ENCODE measurements at regions not wholly inside any gene's neighbourhood (a gene's known extent, or its start where the extent isn't known, plus 50 kb on each side); places are given as distances from the start of the nearest gene placed in this dataset.

DNA sequence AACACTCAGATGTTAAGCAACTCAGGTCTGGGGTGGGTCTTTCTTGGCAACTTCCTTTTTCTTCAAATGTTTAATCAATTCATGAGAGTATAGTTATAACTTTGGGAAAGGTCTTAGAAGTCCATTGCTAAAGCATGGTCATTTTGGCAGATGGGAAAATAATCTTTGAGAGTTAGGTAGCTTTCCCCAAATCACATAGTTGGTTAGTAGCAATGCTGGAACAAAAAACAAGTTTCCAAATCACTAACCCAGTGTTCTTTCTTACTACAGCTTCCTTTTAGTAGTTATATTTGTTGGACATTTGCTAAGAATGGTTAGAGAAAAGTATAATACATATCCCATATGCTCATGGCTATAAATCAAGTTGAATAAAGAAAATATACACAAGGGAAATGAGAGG lies 185.2 kb upstream of the SLC14A2 start:
- DNase-seq (ENCODE audit: low read depth) = no peak

DNA sequence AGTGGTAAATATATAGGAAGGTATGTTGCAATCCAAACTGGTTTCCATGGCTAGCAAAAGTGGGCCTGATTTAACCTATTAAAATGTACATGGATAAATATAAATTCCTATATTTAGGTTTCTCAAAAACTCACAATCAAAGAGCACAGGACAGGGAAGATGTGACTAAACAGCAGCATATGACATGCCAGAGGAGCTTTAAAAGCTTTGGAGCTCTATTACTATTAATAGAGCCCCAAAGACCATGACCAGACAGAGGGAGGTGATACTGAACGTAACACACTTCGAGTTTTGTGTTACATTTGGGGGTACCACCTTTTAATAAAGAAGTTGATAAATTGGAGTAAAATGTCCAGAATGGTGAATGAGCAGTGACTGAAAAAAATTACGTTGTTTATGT lies 179.5 kb upstream of the SLC14A2 start:
- DNase-seq (ENCODE audit: low read depth) = no peak

DNA sequence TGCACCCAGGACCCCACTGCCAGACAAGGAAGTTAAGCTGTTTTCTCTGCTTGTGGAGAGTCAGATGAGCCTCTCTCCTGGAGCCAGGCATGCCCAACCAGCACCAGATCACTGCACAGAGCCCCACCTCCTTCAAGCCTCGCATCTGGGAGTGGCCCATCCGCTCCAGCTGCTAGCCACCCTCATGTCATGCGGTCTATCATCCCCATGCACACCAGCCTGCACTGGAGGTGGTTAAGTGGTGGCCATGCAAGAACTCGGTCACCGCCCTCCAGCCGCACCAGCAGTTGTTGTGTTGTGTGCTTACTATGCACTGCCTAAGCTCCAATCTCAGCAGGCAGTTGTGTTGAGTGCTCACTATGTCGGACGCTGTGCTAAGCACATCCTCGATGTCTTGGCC lies 177.9 kb upstream of the SLC14A2 start:
- DNase-seq (ENCODE audit: low read depth) = no peak

DNA sequence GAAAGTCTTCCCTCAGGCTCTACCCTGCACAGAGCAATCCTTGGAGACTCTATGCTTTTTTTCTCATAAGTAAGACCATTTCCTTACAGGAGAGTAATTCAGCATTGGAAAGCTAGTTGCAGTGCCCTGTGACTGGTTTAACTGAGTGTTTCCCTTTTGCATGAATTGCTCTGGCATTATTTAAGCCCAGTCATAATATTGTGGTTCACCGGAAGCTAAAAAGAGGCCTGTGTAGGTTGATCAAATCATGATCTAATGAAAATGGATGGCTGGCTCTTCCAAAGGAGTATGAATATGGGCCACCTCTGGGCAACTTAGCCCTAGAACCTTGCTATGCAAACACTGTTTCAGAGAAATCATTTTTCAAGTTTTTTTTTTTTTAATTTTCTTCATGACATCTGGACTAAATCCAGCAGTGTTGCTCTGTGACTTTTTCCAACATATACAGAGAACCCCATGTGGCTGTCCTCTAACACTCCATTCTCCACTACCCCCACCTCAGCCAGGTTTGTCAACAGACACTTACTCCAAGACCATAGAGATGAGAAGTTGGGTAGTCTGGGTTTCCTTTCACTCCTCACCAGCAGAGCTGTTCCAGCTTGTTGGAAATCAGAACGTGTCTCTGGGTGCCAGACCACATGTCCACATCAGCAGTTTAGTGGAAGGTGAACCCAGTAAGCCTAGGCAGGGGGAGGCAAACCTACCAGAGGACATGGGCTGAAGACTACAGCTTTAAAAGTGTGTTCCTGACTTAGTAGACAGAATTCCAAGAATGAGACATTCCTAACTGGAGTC lies 175.2 kb upstream of the SLC14A2 start:
- no peak for DNase-seq (ENCODE audit: low read depth)

DNA sequence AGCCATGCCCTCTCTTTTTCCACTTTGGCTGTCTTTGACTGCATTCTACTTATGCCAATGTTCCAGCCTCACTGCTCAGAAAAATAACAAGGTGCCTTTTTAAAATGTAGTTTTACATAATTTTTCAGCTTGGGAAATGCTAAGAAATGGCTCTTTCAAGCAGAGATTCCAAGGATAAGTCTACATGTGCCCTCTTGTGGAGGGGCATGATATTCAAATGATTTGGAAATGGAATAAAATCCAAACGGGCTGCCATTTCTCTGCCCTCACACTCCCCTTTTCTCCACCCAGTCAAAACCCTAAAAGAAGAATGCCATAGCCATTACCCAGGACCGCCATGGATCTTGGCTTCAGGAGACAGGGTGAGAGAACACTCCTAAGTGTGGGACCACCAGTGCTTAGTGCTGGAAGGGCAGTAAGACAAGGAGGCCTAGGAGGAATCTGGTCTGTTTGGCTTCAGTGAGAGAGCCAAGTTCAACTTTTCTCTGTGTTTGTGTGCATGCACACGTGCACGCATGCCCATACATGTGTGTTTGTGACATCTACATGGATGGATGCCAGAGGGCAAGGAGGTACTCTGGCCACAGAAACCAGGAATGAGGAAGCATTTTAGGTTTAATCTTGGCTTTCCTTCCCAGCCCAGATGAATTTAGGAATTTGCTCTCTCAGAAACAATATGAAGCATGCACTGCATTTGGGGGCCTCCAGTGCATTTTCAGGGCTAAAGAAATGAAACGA lies 174.0 kb upstream of the SLC14A2 start:
- DNase-seq (ENCODE audit: low read depth) = no peak

DNA sequence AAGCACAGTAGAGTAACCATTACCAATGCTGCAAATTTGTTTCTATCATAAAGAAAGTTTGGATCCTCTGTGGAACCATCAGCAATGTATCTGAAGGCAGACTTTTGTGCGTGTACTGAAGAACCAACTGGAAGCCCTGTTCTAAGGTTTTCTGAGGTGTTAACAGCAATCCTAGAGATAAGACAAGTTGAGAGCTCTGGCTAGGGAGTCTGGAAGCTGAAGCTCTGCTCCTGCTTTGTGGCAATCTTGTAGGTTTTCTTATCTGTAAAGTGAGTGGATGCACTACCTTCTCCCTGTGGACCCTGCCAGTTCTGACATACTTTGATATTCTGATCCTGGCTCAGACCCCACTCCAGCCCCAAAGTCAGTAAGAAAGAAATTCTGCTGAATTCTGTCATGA lies 171.2 kb upstream of the SLC14A2 start:
- DNase-seq (ENCODE audit: low read depth) = no peak

DNA sequence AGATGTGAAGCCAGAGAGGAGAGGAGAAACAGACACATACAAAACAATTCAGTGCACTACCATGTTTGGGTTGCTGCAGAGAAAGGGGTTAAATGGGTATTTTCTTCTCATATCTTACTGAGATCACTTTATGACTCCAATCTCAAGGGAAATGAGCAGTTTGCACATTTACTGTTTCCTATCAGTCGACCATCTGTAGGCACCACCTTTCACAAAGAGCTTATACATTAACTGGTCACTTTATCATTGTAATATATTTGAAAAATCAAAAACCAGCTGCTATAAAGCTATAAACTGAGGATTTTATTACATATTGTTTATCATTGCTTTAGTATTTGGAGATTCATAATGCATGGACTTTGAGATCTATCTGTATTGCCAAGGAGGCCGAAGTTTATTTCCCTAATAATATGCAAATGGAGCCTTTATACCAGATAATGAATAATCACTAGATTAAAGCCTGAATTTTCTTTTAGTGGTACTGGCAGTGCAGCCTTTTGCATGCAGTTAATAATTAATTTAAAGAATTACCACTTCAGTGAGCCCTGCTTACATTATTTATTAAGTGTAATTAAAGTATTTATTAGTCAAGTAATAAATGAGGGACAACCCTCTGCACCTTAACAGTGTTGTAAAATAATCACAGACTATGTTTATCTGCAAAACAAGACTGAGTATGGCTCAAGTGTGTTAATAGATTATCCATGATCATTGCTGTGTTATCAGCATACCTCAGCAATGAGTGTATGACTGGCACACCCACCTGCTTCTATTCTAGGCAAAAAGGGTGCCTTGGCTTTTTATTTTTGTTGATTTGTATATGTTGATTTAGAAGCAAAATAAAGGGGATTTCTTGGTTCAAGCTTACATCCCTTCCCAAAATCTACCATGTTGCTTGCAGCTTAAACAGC lies 167.7 kb upstream of the SLC14A2 start:
- no peak for DNase-seq (ENCODE audit: low read depth)

DNA sequence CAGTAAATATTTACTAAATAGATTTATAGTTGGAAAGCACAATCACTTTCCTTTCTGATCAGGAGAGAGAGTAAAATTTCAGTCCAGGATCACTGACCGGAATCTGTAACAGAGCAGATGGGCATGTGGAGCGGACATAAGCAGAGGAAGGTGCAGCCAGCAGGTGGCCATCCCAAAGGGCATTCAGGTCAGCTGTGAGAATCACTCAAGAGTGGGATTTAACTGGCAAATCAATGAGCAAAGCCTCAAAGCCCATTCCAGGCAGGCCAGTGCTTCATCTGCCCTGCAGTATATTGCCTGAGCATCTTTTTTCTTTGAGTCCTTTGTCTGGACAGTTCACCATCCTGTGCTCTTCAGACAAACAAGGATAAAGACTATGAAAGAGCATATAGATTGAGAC lies 166.4 kb upstream of the SLC14A2 start:
- no peak for DNase-seq (ENCODE audit: low read depth)

DNA sequence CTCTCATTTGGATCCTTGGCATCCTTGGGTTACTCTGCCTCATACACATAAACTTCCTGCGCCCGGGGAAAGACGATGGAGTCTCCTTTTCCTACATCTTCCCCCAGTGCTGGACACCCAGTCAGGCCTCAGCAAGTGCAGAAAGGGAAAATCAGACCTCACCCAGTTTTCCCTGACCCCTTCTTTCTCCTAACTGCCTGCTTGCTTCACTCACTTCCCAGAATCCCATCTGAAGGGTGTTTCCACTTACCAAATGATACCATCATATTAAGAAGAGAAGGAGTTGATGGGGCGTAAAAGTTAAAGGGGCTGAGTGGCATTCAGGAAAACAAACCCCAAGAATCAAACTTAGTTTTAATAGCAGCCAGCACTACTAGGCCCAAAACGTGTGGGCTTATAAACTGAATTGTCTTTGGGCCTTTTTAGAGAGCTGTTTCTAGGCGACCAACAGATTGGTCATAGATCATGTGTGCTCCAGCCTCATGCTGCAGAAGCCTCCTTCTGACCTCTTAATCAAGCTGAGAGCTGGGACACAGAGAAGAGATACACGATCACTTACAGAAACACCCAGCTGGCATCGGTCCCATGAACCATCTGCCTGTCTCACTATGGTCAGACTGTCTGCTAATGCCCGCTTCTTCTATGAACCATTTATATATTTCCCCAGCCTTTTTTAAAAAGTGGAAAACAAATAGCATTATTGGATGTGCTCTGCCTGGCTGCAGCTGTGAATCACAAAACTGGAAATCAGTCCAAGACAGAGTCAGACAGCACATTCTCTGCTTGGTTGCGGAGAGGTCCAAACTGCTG lies 165.7 kb upstream of the SLC14A2 start:
- peak; percentile 62 for DNase-seq (ENCODE audit: low read depth)

DNA sequence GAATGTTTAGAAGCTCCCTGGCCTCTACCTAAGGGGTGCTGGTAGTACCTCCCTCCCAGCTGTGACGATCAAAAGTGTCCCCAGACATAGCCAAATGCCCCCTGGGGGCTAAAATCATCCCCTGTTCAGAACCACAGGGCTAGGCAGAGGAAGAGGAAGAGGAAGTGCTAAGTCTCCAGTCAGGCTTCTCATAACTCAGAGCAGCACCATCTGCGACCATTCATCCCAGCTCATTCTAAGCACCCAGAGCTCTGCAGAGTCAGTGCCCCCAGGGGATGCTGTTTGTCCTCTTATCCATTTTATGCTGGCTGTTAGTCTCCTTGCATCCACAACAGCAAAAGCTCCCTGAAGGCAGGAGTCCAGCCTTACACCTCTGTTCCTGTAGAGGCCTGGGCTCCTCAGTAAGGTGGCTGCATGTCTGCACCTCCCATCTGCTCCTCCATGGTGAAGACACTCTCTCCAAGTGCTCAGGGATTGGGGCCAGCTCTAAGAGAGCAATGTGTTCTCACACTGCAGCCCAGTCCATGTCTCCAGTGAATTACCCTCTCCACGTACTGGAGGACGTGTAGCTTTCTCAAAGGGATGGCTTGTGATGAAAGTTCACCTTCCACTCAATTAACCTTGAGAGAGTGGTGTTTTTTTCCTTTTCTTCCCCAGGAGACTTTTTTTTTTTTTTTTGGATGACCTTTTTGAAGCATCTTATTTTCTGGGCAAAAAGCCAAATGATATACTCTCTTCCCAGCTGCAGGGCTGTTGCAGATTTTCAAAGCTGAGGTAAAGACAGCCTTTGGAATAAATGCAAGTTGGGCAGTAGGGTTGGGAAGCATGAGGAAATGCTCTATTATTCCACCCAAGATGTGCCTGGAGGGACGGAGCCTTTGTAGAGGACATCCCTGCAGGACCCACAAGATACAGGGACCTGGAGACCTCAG lies 158.9 kb upstream of the SLC14A2 start:
- DNase-seq (ENCODE audit: low read depth) = no peak

DNA sequence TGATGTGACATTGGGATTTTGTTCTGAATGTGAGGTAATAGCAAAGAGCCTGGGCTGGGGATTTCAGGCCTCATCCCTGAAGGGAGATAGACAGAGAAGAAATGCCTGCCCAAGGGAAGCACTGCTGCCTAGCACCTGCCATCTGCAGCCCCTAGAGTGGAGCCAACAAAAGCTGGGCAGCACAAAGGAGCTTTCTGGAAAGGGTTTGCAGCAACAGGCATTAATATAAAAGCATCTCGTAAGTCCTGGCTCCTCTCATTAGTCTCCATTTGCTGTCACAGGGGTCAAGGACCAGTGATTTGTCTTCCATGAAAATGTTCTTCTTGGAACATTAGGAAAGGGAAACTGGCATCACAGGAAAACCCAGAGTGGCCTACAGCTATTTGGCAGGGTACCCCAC lies 157.2 kb upstream of the SLC14A2 start:
- no peak for DNase-seq (ENCODE audit: low read depth)

DNA sequence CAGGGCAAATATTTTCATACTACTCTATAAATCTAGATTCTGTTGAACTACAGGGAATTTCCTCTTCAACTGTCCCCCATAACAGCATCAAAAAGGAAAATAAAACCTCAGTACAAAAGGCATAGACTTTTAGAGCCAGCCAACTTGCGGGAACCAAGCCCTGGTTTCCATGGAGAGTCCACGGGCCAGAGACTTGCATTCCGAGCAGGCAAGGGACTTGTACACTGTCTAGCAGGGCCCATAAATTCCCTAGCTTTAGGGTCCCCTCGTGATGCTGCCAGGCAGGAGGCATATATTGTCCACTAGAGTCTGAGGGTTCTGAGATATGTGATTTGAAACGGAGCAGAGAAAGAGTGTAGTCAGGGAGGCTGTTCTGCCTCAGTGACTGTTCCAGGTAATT lies 153.1 kb upstream of the SLC14A2 start:
- no peak for DNase-seq (ENCODE audit: low read depth)

DNA sequence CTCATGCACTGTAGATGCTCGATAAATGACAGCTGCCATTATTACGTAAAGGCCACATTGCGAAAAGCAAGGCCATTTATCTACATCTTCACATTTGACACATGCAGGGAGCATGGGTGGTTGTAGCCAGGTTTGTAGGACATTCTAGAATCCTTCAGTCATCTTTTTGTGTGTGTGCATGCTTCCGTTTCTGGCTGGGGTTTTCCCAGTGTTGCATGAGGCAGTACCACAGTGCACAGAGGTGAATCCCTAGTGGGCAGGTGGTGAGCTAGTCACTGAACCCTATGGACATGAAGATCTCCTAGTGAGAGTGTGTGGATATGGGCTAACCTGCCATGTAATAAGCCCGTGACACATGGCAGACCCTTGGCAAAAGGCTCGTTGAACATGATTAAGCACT lies 151.8 kb upstream of the SLC14A2 start:
- no peak for DNase-seq (ENCODE audit: low read depth)

DNA sequence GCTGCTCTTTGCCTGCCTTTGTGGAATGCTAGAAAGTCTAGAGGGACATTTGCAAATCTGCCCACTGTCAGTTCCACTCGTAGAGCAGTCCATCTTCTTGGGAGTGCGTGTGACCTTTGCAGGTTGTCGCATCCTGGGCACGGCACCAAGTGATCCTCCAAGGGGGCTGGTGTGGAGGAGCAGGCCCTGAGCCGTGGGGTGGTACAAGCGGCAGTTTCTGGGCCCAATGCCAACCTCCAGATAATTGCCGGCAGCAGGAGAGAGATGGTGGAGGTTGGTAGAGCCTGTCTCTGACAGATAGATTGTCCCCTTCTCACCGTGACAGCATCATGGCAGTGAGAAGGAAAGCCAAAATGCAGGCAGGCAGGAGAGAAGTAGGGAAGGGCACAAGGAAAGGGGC lies 150.7 kb upstream of the SLC14A2 start:
- DNase-seq (ENCODE audit: low read depth) = no peak

DNA sequence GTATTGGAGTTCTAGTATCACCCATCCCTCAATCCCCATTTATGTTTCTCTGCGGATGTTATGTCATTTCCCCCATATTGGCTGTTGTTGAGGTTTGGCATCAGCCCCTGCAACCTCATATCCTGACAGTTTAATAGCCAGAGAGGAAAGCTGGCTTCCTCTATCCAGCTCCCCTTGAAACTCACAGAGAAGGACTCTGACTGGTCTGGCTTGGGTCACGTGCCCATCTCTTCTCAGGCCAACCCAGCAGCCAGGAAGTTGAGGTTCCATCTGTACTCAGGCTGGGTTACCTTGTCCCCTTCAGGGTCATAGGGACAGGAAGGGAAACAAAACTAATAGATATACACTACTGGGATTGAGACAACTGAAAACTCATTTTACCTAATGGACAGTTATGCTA lies 148.0 kb upstream of the SLC14A2 start:
- DNase-seq (ENCODE audit: low read depth) = no peak

DNA sequence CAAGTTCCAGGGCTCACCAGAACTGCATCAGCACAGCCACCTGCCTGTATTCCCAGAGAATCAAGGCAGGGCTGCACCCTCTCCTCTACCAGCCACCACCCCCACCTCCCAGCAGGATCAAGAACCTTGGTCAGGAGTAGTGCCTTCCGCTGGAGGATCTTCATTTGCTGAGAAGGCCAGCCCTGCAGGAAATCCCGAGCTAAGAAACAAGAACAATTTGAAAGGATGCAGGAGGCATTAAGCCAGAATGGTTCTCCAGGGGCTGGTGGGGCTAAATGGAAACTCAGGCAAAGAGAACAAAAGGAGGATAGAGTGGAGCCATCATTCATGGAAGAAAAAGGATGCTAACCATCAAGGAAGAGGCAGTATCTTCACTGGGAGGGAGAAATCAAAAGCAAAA lies 147.3 kb upstream of the SLC14A2 start:
- no peak for DNase-seq (ENCODE audit: low read depth)

DNA sequence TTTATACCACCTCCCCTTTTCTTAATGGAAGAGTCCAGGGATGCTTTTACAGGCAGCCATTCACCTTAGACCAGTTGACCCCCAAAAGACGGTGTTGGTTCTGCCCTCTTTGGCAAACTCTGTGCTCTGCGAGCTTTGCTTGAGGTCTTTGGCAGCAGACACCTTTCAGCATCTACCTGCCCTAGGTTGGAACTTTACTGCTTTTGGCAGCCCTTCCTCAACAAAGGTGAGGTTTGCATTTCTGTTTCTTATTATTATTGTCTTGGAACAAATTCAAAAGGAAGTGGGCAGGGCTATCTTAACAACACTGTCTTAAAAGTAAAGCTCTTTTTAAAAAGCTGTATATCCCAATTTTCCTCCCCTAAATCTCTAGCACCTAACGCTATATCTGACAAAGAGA lies 136.4 kb upstream of the SLC14A2 start:
- DNase-seq (ENCODE audit: low read depth) = no peak

DNA sequence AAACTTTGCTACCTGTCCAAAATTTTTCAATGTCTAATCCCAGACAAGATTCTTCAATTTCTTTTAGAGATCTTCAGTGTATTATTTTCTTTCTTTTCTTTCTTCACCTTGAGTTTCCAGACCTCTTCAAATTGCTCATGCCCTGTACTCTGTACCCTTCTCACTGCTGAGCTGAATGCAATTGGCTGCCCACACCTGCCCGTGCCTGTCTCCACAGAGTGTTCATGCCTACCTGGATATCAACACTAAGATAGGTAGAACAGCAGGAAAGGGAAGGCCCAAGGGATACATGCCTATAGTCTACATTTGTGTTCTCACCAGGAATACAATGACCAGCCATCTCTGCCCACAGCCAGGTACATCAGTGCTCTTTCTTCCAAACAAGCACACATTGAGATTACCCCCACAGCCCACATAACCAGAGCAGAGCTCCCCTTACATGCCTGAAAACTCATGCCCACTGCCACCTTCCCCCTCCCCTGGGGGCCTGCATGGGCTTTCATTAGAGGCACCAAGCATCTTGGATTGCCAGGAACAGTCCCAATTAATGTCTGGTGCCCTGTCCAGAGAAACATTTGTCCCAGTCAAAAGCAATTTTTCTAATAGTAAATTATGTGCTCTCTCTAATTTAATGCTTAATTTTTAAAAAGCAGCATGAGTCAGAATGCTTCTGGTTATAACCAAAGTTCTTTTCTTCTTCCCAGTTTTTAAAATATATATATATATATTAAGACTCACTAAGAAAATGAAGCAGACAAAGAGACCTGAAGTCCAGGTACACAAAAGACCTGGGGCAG lies 134.9 kb upstream of the SLC14A2 start:
- no peak for DNase-seq (ENCODE audit: low read depth)

DNA sequence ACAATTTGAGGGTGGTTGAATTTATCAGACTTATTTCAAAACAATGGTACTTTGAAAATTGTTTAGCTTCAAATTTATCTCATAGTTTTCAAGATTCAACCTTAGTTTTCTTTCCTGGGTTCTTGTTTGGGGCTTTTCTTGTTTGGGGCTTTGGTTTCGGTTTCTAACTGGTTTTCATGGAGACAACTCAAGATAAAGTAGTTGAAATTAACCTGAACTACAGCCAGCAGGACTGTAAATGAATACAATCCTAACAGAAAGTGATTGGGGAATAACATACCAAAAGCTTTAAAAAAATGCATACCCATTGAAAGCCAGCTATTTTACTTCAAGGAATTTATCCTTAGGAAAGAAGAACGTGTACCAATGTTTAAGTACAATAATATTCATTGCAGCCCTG lies 133.5 kb upstream of the SLC14A2 start:
- no peak for DNase-seq (ENCODE audit: low read depth)

DNA sequence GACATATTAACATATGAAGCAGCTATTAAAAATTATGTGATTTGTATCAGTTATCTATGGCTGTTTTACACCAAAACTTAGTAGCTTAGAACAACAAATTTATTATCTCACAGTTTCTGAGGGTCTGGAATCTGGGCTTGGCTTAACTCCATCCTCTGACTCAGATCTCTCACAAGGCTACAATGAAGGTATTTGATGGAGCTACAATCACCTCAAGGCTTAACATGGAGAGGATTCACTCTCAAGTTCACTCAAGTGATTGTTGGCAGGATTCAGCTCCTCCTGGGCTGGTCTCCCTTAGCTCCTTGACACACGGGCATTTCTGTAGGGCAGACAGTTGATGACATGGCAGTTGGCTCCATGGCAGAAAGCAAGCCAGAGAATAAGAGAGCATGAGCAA lies 133.0 kb upstream of the SLC14A2 start:
- DNase-seq (ENCODE audit: low read depth) = no peak

All from fibroblast of the conjunctiva (primary cell).